GM12875 (cell line): ENCODE measurements at regions not wholly inside any gene's neighbourhood (a gene's known extent, or its start where the extent isn't known, plus 50 kb on each side); places are given as distances from the start of the nearest gene placed in this dataset.

Experiments used
- H3K4me3 ChIP-seq: one replicate; pipeline ENCODE4 v1.5.1; 2011; ENCODE audit warnings: low read depth, low read length, control low read depth
- TF ChIP-seq, protein P1 (sequence below): IDR thresholded peaks from 2 replicates; pipeline ENCODE4 v1.5.1; 2011; ENCODE audit warnings: low read depth, mild to moderate bottlenecking, control low read depth, inconsistent platforms, low read length, moderate library complexity, borderline replicate concordance; ENCODE audit not compliant: insufficient read depth

DNA sequence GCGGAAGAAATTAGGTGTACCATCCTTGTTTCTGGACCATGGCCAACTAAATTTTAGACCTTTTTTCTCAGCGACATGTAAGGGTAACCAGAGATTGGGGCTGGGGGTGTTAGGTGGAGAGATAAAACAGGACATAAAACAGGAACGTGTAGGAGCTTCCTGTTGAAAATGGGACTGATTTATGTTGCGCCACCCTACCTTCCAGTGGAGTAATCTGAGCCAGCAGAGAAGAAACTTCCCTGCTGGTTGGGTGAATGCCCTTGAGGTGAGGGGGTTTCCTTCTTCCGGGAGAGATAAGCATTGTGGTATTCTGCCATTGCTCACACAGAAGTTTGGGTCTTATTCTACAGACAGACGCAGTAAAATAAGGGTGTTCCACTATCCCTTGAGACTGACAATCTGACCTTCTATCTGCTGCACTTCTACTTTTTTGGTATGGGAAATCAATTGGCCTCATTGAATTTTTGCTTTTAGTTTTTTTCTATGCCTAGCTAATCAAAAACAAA lies 417.6 kb downstream of the PCNX1 start:
- TF ChIP-seq, protein P1, sequence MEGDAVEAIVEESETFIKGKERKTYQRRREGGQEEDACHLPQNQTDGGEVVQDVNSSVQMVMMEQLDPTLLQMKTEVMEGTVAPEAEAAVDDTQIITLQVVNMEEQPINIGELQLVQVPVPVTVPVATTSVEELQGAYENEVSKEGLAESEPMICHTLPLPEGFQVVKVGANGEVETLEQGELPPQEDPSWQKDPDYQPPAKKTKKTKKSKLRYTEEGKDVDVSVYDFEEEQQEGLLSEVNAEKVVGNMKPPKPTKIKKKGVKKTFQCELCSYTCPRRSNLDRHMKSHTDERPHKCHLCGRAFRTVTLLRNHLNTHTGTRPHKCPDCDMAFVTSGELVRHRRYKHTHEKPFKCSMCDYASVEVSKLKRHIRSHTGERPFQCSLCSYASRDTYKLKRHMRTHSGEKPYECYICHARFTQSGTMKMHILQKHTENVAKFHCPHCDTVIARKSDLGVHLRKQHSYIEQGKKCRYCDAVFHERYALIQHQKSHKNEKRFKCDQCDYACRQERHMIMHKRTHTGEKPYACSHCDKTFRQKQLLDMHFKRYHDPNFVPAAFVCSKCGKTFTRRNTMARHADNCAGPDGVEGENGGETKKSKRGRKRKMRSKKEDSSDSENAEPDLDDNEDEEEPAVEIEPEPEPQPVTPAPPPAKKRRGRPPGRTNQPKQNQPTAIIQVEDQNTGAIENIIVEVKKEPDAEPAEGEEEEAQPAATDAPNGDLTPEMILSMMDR, result no peak
- peak overlapping the region; percentile 23 for H3K4me3 ChIP-seq

DNA sequence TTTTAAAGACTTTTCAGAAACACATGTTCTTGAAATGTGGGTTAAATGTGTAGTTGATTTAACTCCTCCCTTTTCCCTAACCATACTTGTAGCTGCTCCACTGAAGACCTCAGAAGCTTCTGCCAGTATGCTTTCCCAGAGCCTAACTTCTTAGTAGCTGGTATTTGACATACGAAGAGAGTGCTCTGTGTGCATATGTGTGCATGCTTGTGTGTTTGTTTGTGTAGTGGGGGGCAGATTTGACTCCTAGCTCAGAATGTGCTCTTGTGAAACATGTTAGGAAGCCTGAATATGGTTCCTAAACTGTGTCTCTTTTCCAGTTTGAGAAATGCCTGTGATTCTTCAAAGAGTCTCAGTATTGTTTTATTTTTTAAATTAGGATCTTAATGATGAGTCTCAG lies 420.4 kb downstream of the PCNX1 start:
- TF ChIP-seq, protein P1, result no peak
- H3K4me3 ChIP-seq, result no peak overlapping the region

DNA sequence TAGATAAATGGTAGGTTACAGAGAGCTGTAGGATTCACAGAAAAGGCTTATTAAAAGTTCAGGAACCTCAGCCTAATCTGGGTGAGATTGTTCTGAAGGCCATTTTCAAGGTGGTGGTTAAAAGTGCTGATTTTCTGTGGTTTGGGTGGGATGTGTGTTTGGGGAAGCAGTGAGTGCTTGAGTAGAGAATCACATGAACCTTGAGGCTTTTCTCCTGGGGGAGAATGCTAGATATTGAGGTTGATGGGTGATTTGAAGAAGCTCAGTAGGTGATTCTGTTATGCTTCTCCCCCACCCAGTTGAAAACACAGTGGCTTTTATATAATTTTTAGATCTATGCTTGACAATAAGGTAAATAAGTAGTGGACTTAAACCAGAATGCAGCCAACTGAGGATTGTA lies 420.9 kb downstream of the PCNX1 start:
- TF ChIP-seq, protein P1, result no peak
- no peak overlapping the region for H3K4me3 ChIP-seq

DNA sequence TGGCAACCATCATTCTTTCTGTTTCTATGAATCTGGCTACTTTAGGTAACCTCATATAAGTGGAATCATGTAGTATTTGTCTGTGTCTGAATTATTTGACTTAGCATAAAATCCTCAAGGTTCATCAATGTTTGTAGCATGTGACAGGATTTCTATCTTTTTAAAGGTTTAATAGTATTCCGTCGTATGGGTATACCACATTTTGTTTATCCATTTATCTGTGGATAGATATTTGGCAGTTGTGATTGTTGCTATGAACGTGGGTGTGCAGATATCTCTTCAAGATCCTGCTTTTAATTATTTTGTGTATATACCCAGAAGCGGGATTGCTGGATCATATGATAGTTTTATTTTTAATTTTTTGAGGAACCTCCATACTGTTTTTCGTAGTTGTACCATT lies 421.7 kb downstream of the PCNX1 start:
- TF ChIP-seq, protein P1, result no peak
- H3K4me3 ChIP-seq, result no peak overlapping the region

DNA sequence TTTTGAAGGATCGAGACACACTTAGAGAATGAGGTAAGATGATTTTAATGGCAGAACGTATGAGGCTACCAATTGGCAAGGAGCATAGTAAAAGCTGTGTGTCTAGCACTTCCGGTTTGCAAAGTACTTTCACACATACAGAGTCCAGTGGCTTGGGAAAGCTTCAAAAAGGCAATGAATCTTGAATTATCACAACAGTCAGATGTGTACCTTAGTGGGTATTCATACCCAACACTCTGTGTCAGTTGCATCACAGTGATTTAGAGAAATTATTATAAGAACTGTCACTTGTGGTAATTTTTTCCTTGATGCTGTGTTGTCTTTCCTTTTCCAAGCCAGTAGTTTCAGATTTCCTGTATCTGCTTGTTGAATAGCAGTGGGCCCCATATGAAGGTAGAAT lies 424.1 kb downstream of the PCNX1 start:
- H3K4me3 ChIP-seq, result no peak overlapping the region
- TF ChIP-seq, protein P1, result no peak

DNA sequence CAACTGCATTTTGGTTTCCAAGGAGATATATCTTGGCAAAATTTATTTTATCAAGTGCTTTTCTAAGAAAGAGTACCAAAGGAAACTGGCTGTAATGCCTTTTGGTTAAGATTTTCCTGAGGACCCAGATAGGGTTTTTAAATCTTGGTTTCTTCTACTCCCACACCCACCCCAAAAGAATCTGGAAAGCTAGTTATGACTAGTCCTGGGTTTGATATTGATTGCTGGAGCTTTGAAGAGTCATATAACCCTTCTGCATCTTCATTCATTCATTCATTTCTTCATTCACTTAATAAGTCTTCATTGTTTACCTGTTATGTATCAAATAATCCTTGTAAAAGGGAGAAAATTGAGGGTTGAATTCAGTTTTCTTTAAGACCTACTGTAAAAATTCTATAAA lies 425.2 kb downstream of the PCNX1 start:
- TF ChIP-seq, protein P1, result no peak

DNA sequence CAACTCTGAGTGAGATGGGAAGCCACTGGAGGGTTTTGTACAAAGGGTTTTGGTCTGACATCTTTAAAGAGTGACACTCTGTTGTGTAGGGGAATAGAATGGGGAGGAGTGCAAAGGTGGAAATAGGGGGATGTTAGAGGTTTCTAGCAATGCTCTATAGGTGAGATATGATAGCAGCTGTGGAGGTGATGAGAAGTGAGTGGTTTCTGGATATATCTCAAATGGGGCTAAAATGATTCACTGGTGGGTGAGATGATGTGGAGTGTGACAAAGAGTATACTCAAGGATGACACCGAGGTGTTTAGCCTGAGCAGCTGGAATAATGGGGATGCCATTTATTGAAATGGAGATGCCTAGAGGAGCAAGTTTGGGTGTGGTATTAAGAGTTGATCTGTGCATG lies 426.4 kb downstream of the PCNX1 start:
- TF ChIP-seq, protein P1, result no peak

More for the DNA sequence above, 425.2 kb downstream of the PCNX1 start:
- H3K4me3 ChIP-seq, result no peak overlapping the region

More for the DNA sequence above, 426.4 kb downstream of the PCNX1 start:
- no peak overlapping the region for H3K4me3 ChIP-seq
